Type B pancreatic cell (in vitro differentiated cells): ENCODE measurements at regions not wholly inside any gene's neighbourhood (a gene's known extent, or its start where the extent isn't known, plus 50 kb on each side); places are given as distances from the start of the nearest gene placed in this dataset.

Experiments used
- DNase-seq: peaks from one replicate; pipeline ENCODE4 v3.0.0; 2021; ENCODE audit warnings: mixed read lengths; ENCODE audit not compliant: unreplicated experiment; ENCODE audit errors: extremely low spot score
- H3K27ac Mint-ChIP-seq: 2 replicates; pipeline ENCODE4 v1.8.0; 2021; ENCODE audit warnings: mild to moderate bottlenecking, mixed read lengths
- H3K27me3 Mint-ChIP-seq: 2 replicates; pipeline ENCODE4 v1.8.0; 2021; ENCODE audit warnings: mixed read lengths
- H3K36me3 Mint-ChIP-seq: 2 replicates; pipeline ENCODE4 v1.8.0; 2021; ENCODE audit warnings: mixed read lengths
- H3K4me1 Mint-ChIP-seq: one replicate; pipeline ENCODE4 v1.8.0; 2021; ENCODE audit warnings: mixed read lengths; ENCODE audit not compliant: unreplicated experiment
- H3K4me3 Mint-ChIP-seq: 2 replicates; pipeline ENCODE4 v1.8.0; 2021; ENCODE audit warnings: mild to moderate bottlenecking, mixed read lengths
- H3K9me3 Mint-ChIP-seq: 2 replicates; pipeline ENCODE4 v1.8.0; 2021; ENCODE audit warnings: mixed read lengths
- CTCF ChIP-seq: fragments of 200-600 bp; sonication (generic); conservative IDR thresholded peaks from 2 replicates; pipeline ENCODE4 v1.5.0; 2021; ENCODE audit warnings: antibody characterized with exemption, mild to moderate bottlenecking

- no peak for DNase-seq
- TF ChIP-seq CTCF = no peak
- peaks cover 5% of the 10 kb centered on the region for H3K27me3 Mint-ChIP-seq
- no peaks in the 10 kb centered on the region for H3K4me1 Mint-ChIP-seq
- no peak overlapping the region for H3K27ac Mint-ChIP-seq
- no peaks in the 10 kb centered on the region for H3K9me3 Mint-ChIP-seq
- no peak overlapping the region for H3K4me3 Mint-ChIP-seq
- H3K36me3 Mint-ChIP-seq = no peaks in the 10 kb centered on the region
These were observed 129.1 kb downstream of the SLC17A6 start for GRCh38 chr11:22467248-22467647.

- Mint-ChIP-seq H3K27me3 (peaks cover 5% of the 10 kb centered on the region), H3K4me1 (no peaks in the 10 kb centered on the region), H3K36me3 (no peaks in the 10 kb centered on the region), H3K9me3 (no peaks in the 10 kb centered on the region), H3K4me3 (no peak overlapping the region), H3K27ac (no peak overlapping the region)
- no peak for DNase-seq
- no peak for TF ChIP-seq CTCF
These were observed 128.6 kb downstream of the SLC17A6 start for GRCh38 chr11:22466809-22467208.

GRCh38 chr11:22466351-22466750 lies 128.2 kb downstream of the SLC17A6 start:
- no peak for TF ChIP-seq CTCF
- H3K27ac Mint-ChIP-seq = no peak overlapping the region
- peaks cover 5% of the 10 kb centered on the region for H3K27me3 Mint-ChIP-seq
- H3K9me3 Mint-ChIP-seq = no peaks in the 10 kb centered on the region
- DNase-seq = no peak
- no peaks in the 10 kb centered on the region for H3K36me3 Mint-ChIP-seq
- H3K4me3 Mint-ChIP-seq = no peak overlapping the region
- no peaks in the 10 kb centered on the region for H3K4me1 Mint-ChIP-seq

- no peak overlapping the region for H3K27ac Mint-ChIP-seq
- no peak overlapping the region for H3K4me3 Mint-ChIP-seq
- H3K36me3 Mint-ChIP-seq = no peaks in the 10 kb centered on the region
- H3K4me1 Mint-ChIP-seq = no peaks in the 10 kb centered on the region
- H3K9me3 Mint-ChIP-seq = no peaks in the 10 kb centered on the region
- TF ChIP-seq CTCF = no peak
- H3K27me3 Mint-ChIP-seq = peaks cover 5% of the 10 kb centered on the region
- DNase-seq = no peak
These were observed 127.4 kb downstream of the SLC17A6 start for GRCh38 chr11:22465620-22466019.

GRCh38 chr11:22461626-22462025 lies 123.4 kb downstream of the SLC17A6 start:
- DNase-seq = no peak
- Mint-ChIP-seq H3K27ac (no peak overlapping the region), H3K36me3 (no peaks in the 10 kb centered on the region), H3K9me3 (peaks cover 3% of the 10 kb centered on the region), H3K4me1 (peaks cover 19% of the 10 kb centered on the region), H3K27me3 (no peaks in the 10 kb centered on the region), H3K4me3 (no peak overlapping the region)
- TF ChIP-seq CTCF = no peak

GRCh38 chr11:22460181-22460580 lies 122.0 kb downstream of the SLC17A6 start:
- H3K27me3 Mint-ChIP-seq = no peaks in the 10 kb centered on the region
- no peak overlapping the region for H3K4me3 Mint-ChIP-seq
- H3K27ac Mint-ChIP-seq = no peak overlapping the region
- peaks cover 20% of the 10 kb centered on the region for H3K4me1 Mint-ChIP-seq
- peaks cover 3% of the 10 kb centered on the region for H3K9me3 Mint-ChIP-seq
- TF ChIP-seq CTCF = no peak
- no peaks in the 10 kb centered on the region for H3K36me3 Mint-ChIP-seq
- no peak for DNase-seq
